NCI-H524 (cell line): ENCODE measurements at regions not wholly inside any gene's neighbourhood (a gene's known extent, or its start where the extent isn't known, plus 50 kb on each side); places are given as distances from the start of the nearest gene placed in this dataset.

ENCODE experiments used
- DNase-seq, 2 experiments: peaks; one replicate each; lab custom pipeline; 2025; lab: John Stamatoyannopoulos, UW

DNA sequence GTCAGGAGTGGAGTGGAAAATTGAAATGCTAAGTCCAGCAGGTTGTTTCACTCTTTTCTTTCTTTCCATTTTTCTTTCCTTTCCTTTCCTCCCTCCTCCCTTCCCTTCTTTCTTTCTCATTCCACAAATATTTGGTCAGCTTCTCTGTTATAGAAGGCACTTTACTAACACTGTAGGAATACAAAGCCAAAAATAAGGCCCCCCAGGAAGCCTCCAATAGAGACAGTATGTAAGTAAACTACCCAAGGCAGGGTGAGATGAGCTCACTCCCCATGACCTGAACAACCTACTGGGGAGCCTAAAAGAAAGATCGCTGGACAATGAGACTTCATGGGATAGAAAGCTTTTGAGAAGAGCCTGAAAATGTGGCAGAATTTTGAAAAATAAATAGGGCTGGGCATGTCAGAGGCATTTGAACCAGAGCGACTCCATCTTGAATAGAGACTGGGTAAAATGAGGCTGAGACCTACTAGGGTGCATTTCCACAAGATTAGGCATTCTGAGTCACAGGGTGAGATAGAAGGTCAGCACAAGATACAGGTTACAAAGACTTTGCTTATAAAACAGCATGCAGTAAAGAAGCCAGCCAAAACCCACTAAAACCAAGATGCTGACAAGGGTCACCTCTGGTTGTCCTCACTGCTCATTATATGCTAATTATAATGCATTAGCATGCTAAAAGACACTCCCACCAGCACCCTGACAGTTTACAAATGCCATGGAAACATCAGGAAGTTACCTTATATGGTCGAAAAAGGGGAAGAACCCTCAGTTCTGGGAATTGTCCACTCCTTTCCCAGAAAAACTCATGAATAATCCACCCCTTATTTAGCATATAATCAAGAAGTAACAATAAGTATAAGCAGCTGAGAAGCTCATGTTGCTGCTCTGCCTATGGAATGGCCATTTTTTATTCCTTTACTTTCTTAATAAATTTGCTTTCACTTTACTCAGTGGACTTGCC is 158.9 kb upstream of the EGFLAM start:
- DNase-seq: no peak

DNA sequence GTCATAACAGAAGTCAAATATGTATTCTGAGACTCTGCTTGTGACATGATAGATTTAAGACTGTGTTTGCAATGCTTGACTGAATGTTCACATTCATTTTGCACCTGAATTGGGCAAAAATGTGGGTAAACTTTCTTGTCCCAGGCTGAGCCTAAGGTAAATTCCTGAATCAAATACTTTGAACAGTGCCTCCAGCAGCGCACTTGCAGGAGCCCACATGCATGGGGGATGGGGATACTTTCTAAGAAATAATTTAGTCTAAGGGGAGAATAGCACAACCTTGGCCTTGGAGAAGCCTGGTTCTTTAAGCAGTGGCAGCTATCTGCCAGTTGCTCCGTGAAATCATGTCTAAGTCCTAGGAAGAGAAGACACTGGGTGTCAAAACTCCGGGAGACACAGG is 163.5 kb upstream of the EGFLAM start:
- DNase-seq: no peak

DNA sequence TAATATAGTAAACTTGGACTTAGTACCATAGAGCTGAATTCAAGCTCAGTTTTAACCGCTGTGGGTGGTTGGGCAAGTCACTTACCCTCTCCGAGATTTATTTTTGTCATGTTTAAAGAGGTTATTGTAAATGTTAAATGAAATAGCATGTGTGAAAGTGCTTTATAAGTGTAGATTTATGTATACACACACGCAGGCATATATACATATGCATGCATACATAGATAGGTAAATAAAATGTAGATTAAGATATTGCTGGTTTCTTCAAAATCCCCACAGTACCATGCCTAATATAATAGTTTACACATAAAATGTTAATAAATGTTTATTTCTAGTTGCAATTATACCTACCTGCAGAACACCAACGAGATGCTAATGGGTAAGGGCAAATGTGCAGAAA is 164.5 kb upstream of the EGFLAM start:
- no peak for DNase-seq

DNA sequence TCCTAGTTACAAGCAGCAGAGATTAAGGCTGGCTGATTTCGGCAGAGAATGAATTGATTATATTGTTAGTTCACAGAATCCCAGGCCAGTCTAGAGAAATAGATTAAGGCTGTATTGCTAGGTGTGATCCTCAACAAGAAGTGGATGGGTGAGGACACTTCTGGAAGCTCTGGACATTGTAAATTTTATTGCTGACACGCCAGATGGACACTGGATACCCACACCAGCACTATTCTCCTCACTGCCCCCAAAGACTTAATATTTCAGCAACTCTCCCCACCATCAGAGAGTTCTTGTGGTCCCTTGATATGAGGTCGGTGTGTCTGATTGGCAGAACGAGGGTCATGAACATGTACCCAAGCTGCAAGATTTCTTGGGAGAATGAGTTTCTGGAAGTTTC is 171.6 kb upstream of the EGFLAM start:
- DNase-seq: no peak

DNA sequence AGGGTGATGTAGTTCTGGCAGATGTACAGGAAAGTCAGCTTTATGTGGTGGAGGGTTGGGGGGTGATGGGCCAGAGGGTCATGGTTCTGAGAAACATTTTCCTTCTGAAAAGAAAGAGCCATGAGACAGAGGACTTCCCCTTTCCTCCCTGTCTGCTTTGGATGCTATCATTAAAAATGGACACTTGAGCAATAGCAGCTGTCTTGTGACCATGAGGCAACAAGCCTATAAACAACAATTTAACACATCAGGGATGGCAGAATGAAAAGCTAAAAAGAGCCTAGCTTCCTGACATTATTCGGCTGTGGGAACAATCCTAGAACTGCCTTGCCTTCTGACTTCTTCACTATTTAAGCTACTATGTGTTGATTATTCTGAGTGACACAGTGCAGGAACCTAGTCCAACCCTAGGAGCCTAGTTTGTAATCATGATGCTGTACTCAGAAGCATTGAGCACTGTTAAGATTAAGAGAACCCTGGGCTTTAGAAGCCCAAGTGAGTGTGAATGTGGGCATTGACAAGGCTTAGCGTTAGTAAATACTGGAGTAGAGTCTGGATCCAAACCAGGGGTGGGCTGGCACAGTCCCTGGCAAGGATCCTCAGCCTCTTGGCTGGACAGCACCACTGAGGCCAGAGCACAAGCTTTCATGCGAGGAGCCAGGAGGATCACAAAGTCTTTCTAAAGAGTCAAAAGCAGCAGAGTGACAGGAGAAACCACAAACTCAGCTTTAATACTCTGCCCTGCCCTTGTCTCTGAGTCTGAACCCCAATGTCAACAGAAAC is 178.5 kb upstream of the EGFLAM start:
- DNase-seq: no peak

DNA sequence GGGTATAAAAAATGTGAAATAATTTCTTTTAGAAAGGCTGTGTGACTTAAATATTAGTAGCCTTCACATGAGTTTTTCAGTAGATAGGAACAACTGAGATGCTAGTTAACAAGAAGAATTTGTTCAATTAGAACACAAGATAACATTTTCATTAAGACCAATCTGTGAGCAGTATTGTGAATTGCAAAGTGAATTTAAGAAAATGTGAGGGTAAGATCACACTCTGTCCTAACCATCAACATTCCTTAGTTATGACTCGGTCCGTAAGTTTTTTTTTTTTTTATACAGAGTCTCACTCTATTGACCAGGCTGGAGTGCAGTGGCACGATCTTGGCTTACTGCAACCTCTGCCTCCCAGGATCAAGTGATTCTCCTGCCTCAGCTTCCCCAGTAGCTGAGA is 180.2 kb upstream of the EGFLAM start:
- no peak for DNase-seq

DNA sequence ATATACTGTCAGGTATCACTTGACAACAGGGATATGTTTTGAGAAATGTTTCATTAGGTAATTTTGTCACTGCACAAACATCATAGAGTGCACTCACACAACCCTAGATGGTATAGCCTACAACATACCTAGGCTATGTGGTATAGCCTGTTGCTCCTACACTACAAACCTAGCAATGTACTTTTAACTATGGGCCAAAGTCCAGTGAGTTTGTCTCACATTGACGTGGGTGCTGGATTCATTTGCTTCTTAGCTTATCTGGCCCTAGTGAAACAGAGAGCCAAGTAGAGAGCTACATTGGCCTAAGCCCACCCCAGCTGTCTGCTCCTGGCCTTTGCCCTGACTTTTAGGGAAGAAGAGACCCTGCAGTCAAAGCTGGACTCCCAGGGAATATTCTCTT is 180.7 kb upstream of the EGFLAM start:
- no peak for DNase-seq

DNA sequence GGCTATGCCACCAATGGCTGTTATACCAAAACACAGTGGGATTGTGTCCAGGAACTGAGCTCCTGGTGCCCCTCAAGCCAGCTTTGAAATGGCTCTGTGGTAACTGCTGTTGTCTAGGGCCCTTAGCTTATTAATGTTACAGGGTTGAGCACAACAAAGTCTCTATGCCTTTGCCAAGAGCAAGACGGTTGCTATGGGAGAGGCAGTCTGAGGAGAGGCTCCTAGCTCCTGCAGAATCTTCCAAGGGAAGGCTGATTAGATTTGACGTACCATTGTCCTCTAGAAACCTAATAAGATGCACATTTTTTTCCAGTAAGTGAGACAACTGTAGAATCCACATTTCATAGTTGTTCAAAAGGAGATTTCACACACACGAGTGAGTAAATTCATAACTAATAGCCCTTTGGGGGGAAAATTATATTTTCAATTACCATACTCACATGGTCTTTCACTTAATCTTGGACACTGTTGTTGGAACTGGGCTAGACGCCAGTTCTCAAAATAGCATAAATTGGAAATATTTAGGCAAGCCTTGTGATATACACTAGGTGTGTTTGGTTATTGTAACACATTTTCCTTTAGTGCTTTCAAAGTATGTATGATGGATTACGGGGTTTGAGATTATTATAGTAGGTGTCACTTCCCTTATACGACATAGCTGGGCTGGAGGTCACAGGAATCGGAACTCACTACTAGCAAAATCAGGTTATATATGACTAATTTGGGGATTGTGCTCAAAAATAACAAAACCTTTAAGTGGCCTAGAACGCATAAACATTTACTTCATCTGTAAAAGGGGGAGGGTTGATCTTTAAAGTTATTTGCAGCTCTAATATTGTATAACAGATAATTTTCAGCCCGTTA is 186.3 kb upstream of the EGFLAM start:
- peak in 1 of 2 experiments; percentile 21 for DNase-seq

DNA sequence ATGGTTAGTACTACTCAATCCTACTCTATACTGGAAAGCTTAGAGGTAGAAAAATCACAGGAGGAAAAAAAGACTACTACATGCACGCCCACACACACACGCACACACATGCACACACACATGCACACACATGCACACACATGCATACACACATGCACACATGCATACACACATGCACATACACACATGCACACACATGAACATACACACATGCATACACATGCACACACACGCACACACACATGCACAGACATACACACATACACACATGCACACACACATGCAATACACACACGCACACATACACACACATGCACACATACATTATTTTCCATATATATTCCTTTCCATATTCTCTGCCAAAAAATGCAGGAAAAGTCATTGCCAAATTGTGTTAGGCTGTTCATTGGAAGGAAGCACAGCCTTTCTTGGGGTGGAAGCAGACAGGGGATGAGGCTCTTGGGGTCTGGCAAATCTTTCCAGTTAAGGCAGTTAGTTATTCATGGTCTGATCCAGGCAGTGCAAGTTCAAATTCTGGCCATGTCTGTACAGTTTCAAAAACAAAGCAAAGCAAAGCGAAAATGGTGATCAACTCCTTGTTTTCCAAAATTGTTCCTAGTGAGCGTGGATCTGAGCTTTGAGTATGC is 187.9 kb upstream of the EGFLAM start:
- no peak for DNase-seq

DNA sequence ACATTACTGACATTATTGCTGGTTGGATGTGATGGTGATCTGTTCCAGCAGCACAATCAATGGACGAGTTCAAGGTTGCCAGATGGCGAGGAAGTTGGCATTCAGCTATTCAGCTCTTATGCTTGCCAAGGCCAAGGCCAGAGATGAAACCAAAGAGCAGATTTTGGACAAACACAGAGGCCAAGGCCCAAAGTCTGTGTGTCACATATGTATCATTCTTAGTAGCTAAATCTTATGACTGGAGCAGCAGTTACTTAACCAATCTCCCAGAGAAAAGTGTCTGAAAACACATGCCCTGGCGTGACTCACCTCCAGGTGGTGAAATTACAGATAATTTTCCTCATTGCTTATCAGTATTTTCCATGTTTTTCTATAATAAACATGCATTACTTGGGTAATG is 189.0 kb upstream of the EGFLAM start:
- DNase-seq: peak; percentile 48 to 59

DNA sequence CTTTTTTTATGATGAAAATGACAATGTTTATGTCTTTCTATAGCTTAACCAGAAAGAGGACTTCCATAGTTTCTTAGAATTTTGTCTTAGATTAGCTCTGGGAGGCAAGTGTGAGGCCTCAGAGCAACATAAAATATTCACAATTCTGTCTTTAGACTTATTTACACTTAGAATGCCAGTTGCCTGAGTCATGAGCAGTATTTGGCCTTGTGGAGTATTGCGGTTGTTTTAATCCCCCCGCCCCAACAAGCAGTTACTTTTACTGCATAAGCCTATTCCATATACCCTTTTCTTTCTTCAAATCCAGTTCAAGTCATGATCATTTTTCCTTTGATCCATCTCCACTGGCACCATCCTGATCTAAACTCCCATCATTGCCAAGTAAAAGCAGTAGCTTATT is 198.0 kb upstream of the EGFLAM start:
- DNase-seq: no peak

DNA sequence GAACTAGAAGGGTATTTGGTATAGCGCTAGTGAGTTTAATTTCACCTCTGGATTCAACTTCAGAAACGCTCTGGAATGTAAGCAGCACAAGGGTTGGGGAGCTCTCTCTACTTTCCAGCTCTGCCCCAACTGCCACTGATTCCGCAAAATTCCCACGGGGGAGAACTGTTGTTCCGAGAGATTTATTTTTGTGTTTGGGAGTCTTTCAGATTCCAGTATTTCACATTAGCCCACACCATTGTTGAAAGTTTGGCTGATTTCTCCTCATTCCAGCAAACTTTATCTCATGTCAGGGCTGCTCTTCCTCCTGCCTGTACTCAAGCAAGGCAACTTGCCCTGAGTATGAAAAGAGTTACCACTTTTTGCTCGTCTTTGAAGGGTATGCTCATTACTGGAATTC is 198.5 kb upstream of the EGFLAM start:
- no peak for DNase-seq

DNA sequence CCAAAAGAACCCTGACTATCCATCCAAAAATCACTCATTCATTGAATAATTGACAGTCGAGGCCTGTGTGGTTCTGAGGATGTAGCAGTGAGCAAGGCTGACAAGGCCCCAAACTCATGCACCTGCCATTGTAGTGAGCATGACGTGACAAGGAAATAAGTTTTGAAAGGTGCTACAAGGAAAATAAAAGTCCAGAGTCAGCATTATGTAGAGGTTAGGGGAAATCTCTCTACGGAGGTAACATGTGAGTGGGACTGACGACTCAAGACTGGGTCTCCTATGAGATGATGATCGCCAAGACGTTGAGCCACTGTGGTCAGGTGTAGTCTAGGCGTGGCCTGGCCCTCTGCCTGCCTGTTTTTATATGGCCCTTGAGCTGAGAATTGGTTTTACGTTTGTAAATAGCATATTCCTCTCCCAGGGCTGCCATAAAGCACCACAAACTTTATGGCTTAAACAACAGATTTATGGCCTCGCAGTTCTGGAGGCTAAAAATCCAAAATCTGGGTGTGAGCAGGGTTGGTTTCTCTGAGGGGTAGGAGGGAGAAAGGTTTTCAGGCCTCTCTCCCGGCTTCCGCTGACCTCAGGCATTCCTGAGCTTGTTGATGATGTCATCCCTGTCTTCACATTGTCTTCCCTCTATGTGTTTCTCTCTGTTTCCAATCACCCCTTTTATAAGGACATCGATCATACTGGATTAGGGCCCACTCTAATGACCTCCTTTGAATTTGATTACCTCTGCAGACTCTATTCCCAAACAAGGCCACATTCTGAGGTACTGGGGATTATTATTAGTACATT is 206.4 kb upstream of the EGFLAM start:
- no peak for DNase-seq

DNA sequence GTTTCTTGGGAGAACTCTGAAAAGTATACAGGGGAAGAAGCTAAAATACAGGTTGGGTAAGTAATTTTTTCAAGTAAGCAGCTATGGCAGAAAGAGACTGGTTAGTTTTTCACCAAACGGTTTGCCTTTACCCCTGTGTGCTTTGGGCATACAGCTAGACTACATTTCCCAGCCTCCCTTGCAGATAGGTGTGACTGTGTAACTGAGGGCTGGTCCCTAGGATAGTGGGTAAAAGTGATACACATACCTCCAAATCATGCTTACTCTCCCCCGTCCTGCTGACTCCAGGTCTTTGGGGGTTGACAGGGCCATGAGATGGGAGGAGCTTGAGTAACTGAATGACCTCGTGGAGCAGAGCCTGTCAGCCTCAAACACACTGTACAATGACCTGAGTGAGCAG is 208.6 kb upstream of the GDNF start:
- no peak for DNase-seq

DNA sequence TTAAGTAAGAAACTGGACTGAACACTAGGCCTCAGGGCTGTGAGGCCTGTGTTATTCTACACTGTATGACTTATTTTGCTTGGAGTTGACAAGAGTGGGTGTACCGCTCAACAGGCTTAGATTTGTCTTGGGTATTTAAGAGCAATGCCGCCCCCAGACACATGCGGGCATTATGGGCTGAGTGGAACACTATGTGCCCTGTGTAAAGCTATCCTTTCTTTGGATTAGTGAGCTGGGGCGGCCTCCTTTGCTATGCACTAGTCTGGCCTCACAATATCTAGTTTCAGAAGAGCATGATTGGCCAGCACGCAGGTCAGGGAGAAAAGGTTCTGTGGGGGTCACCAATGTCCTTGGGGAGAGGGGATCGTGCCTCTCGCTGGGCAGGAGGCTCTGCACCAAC is 206.3 kb upstream of the GDNF start:
- DNase-seq: no peak

DNA sequence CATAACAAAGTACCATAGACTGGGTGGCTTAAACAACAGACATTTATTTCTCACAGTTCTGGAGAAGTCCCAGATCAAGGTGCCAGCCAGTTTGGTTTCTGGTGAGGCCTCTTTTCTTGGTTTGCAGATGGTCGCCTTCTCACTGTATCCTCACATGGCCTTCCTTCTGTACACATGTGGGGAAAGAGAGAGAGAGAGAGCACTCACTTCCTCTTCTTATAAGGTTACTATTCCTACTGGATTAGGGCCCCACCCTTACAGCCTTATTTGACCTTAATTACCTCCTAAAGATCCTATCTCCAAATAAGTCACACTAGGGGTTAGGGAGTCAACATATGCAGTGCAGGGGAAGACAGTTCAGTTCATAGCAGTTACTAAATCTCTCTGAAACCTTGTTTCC is 205.6 kb upstream of the GDNF start:
- no peak for DNase-seq

DNA sequence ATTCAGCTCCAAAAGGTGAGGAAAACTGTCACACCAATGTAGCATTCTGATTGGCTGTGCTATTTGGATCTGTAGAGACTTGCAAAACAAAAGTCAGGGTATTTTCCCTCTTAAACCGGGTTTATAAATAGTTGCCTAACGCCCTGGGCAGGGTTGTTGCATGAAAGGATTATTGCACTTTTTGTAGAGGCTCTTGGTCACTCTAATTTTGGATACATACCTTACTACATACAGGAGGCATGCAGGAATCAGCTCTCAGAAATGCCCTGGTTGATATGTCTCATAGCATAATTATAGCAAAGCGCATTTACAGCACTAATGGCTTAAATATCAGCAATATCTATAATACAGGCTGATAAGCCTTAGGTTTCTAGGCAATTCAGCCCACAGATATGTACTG is 200.0 kb upstream of the GDNF start:
- no peak for DNase-seq

DNA sequence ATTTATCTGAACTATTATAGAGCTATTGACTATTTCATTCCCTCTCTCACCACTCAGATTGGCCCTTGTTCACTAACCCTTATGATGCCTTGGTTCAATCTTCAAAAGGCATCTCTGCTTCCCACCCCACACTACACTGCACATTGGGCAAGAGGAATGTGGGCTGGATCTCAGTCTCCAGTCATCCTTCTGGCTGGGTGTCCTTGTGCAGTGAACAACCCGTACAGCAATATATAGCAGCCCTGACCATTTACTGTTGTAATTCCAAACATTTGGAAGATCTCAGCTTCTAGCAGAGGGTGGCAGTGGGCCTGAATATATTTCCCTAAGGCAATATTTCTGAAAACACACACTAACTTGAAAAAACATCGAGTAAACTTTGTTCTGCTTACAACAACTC is 199.2 kb upstream of the GDNF start:
- no peak for DNase-seq

DNA sequence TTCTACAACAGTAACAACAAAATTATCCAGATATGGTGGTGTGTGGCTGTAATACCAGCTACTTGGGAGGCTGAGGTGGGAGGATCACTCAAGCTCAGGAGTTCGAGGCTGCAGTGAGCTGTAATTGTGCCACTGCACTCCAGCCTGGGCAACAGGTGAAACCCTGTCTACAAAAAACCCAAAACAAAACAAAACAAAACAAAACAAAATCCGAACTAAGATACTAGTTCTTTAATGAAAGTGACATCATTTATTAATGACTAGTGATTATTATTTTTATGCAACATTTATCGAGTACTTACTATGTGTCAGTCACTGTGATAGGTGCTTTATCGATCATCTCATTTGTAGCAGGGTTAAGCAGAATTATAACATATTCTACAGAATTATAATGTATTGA is 196.9 kb upstream of the GDNF start:
- DNase-seq: no peak

DNA sequence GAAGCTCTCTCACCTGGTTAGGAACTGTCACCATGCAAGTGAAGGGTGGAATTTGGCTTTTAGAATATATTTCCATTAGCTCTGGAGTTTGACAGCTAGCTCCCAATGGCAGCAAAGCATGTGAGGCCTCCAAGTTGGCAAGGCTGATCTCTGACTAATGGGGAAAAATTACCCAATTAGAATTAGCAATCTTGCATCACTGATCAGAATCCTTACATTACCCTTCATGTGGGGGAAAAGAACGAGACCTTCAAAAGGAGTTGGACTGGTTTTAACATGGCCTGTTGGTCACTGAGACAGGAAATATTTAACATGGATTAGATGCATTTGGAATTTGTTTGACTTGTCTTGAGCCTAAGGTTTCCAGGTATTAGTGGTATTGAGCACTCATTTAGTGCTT is 192.3 kb upstream of the GDNF start:
- DNase-seq: no peak

DNA sequence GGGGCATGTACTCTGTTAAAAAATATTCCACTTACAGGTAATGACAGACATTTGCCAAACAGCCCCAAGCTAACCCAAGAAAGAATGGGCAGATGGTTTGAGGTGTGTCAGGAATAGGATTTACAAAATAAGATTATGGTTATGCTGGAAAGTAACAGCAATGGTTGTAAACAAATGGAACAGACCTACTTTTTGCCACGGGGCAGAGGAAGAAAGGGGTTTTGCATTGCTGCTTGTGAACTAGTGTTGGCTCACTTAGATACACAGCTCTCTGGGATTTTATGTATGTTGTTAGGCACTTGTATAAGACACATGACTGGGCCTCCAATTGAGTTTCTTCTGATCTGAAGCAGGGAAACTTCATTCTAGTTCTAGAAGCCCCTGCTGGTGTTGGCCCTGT is 191.5 kb upstream of the GDNF start:
- peak in 1 of 2 experiments; percentile 23 for DNase-seq
